ENCODE measurements at regions not wholly inside any gene's neighbourhood (a gene's known extent, or its start where the extent isn't known, plus 50 kb on each side); places are given as distances from the start of the nearest gene placed in this dataset.

DNA sequence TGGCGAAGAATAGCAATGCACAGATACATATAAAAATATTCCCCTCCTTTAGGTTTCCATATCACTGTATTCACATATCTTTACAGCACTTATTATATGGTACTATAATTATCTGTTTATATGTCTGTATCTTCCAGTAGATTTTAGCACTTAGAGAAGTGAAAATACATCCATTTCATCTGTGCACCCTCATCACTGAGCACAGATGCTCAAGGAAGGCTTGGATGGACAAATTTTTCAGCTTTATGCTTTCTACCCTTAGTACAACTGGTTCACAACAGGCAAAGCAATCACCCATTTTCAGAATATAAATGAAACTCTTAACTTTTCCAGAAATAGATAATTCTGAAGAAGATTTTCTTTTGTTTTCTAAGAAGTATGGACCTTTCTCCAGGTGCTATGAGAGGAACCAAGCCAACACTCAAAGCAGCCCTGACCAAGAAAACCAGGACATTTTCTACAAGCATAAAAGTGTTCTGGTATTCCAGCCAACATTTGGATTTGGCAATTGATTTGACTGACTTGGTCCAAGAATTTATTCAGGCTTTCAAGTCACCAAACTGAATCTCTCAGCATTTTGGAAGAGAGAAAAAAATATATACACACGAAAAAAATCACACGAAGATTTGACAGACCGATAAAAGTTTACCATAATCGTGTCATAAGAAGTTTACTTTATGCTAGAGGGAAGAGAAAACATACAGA, 170.2 kb upstream of the CD180 start:
- DNase-seq (ENCODE audit: low read depth), result no peak

- DNase-seq (ENCODE audit: low read depth), result no peak
These were observed 169.7 kb upstream of the CD180 start for GRCh38 chr5:67366276-67366675.

GRCh38 chr5:67364381-67364970, 167.9 kb upstream of the CD180 start:
- DNase-seq (ENCODE audit: low read depth), result no peak

- DNase-seq (ENCODE audit: low read depth), result no peak
These were observed 167.4 kb upstream of the CD180 start for GRCh38 chr5:67363963-67364362.

- no peak for DNase-seq (ENCODE audit: low read depth)
These were observed 166.6 kb upstream of the CD180 start for GRCh38 chr5:67363180-67363709.

- no peak for DNase-seq (ENCODE audit: low read depth)
These were observed 165.5 kb upstream of the CD180 start for GRCh38 chr5:67361932-67362729.

- DNase-seq (ENCODE audit: low read depth), result no peak
These were observed 163.4 kb upstream of the CD180 start for GRCh38 chr5:67360047-67360446.

DNA sequence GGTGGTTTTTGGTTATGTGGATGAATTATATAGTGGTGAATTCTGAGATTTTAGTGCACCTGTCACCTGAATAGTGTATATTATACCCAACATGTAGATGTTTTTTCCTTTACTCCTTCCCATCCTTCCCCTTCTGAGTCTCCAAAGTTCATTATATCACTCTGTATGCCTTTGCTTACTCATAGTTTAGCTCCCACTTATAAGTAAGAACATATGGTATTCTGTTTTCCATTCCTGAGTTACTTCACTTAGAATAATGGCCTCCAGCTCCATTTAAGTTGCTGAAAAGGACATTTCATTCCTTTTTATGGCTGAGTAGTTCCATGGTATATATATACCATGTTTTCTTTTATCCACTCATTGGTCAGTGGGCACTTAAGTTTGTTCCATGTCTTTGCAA, 161.6 kb upstream of the CD180 start:
- DNase-seq (ENCODE audit: low read depth), result no peak

DNA sequence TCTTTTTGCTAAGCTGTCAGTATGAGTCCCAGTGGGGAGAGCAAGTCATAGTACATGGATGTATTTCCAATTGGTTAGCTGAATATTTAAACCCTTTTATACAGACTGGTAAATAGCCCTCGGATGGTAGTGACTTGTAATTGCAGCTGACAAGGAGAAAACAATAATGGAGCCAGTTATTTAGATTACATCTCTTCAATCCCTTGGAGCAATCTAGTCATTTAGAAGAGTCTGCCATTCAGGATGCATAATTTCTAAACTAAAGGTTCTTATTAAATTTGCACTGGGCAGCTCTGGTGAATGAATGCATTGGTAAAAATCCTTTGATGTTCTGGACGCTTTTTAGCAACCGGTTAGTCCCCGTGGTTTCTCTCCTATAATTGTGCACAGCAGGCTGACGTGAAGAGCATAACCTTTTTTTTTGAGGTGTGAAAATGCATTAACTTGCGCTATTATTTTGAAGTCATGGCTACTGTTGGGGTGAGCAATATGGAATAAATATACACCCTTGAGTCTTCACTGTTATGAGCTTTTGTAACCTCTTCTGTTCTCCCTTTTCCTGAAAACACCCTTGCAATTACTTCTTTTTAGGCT, 158.6 kb upstream of the CD180 start:
- no peak for DNase-seq (ENCODE audit: low read depth)

GRCh38 chr5:67353500-67354450, 157.2 kb upstream of the CD180 start:
- no peak for DNase-seq (ENCODE audit: low read depth)

- DNase-seq (ENCODE audit: low read depth), result no peak
These were observed 154.1 kb upstream of the CD180 start for GRCh38 chr5:67350618-67351201.

- no peak for DNase-seq (ENCODE audit: low read depth)
These were observed 153.6 kb upstream of the CD180 start for GRCh38 chr5:67350185-67350584.

DNA sequence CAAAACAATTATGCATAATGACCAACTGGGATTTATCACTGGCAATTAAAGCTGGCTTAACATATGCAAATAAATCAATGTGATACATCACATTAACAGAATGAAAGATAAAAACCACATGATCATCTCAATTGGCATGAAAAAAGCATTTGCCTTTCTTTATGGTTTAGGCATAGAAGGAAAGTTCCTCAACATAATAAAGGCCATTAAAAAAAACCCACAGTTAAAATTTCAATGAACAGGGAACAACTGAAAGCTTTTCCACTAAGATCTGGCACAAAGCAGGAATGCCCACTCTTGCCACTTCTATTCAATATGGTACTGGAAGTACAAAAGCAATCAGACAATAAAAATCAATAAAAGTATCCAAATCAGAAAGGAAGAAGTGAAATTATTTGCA, 151.2 kb upstream of the CD180 start:
- DNase-seq (ENCODE audit: low read depth), result no peak

- DNase-seq (ENCODE audit: low read depth), result no peak
These were observed 150.0 kb upstream of the CD180 start for GRCh38 chr5:67346611-67347010.

GRCh38 chr5:67344870-67345269, 148.3 kb upstream of the CD180 start:
- DNase-seq (ENCODE audit: low read depth), result no peak

DNA sequence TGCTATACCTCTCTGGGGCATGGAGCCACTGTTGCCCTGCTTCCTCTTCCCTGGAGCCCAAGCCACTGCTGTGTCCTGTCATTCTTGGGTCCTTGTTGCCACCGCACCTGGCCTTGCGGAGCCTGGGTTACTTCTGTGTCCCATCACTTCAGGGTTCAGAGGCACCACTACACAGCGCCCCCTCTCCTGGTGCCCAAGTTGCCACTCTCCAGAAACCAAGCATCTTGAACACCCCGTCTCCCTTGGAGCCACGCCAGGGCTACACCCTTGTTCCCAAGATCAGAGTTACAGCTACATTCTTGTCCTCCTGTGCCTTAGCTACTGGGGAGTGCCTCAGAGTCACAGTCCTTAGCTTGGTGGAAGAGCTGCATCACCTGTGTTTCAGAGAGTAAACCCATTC, 147.2 kb upstream of the CD180 start:
- DNase-seq (ENCODE audit: low read depth), result no peak

GRCh38 chr5:67341478-67341877, 144.9 kb upstream of the CD180 start:
- no peak for DNase-seq (ENCODE audit: low read depth)

- DNase-seq (ENCODE audit: low read depth), result no peak
These were observed 142.7 kb upstream of the CD180 start for GRCh38 chr5:67339219-67339767.

DNA sequence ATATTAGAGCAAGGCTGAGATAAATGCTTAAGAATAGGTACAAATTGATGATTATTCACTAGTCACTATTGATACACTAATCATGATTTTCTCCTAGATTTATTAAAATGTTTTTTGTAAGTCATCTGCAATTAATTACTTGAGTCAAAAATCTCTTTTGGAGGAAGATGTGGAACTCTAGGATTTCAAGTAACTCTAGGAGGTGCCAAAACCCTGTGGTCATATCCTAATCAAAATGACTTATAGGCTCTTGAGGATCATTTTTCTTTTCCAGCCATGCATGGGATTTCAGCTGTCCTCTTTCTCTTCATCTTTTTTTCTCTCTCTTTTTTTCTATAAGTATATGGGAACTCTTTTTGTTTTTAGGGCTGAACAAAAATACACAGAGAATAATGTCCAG, 141.8 kb upstream of the CD180 start:
- DNase-seq (ENCODE audit: low read depth), result no peak

GRCh38 chr5:67337751-67338150, 141.2 kb upstream of the CD180 start:
- DNase-seq (ENCODE audit: low read depth), result no peak

DNA sequence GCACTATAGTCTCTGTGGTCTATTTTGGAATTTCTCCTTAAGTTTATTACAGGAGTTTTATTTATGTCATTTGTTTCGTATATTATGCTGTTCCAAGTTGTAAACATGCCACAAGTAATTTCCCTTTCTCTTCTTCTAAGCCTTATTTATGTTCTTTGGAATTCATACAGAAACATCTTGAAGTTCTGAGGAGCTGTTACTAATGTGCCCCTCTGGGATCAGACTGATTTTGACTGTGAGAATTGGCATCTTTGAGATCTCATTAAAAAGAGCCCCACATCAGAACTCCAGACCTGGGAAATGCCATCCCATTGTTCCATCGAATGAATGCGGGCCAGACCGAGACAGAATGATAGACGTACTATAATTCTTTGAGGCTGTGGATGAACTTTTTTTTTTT, 138.8 kb upstream of the CD180 start:
- no peak for DNase-seq (ENCODE audit: low read depth)
